ENCODE measurements at regions not wholly inside any gene's neighbourhood (a gene's known extent, or its start where the extent isn't known, plus 50 kb on each side); places are given as distances from the start of the nearest gene placed in this dataset.

- H3K4me3 ChIP-seq, result peak overlapping the region in 1 of 4 donors; percentile 41
- peaks cover 22 to 72% (median 30%) of the 10 kb centered on the region in 3 donors for H3K4me1 ChIP-seq
- DNase-seq, result peak; percentile 20
- no peaks in the 10 kb centered on the region for H3K27me3 ChIP-seq
- 13 to 16% methylated on average over 13 of the region's 13 CpGs for WGBS, 2 donors
- intact Hi-C loops (cut with DNase I), result no loop called here
- H3K9me3 ChIP-seq, result peaks cover 0 to 13% (median 3%) of the 10 kb centered on the region in 3 donors
- TF ChIP-seq, protein P1, sequence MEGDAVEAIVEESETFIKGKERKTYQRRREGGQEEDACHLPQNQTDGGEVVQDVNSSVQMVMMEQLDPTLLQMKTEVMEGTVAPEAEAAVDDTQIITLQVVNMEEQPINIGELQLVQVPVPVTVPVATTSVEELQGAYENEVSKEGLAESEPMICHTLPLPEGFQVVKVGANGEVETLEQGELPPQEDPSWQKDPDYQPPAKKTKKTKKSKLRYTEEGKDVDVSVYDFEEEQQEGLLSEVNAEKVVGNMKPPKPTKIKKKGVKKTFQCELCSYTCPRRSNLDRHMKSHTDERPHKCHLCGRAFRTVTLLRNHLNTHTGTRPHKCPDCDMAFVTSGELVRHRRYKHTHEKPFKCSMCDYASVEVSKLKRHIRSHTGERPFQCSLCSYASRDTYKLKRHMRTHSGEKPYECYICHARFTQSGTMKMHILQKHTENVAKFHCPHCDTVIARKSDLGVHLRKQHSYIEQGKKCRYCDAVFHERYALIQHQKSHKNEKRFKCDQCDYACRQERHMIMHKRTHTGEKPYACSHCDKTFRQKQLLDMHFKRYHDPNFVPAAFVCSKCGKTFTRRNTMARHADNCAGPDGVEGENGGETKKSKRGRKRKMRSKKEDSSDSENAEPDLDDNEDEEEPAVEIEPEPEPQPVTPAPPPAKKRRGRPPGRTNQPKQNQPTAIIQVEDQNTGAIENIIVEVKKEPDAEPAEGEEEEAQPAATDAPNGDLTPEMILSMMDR (IDR thresholded peaks at IDR 0.05), result peak in 3 of 6 experiments; percentile 28 to 54 (median 49)
- TF ChIP-seq POLR2A (IDR thresholded peaks at IDR 0.05), result no peak
- H3K36me3 ChIP-seq, result no peaks in the 10 kb centered on the region
- H3K27ac ChIP-seq, result peak overlapping the region; percentile 80 to 82 (median 80)
Measured at GRCh38 chr2:111698743-111699554, 185.0 kb downstream of the ANAPC1 start.

- H3K4me3 ChIP-seq, result no peak overlapping the region
- WGBS, 2 donors, result 86 to 93% methylated on average over 1 to 4 of the region's 4 CpGs
- intact Hi-C loops (cut with DNase I), result loop anchor here (10.0 kb wide), 1 partner anchor 586 kb away; no protein-coding TSS in a partner anchor
- DNase-seq, result no peak
- no peaks in the 10 kb centered on the region for H3K36me3 ChIP-seq
- peaks cover 37 to 83% (median 48%) of the 10 kb centered on the region in 3 donors for H3K4me1 ChIP-seq
- no peaks in the 10 kb centered on the region for H3K9me3 ChIP-seq
- H3K27me3 ChIP-seq, result no peaks in the 10 kb centered on the region
- H3K27ac ChIP-seq, result peak overlapping the region in 2 of 4 donors; percentile 86 to 87
- TF ChIP-seq, protein P1 (IDR thresholded peaks at IDR 0.05), result no peak
- TF ChIP-seq POLR2A (IDR thresholded peaks at IDR 0.05), result no peak
Measured at GRCh38 chr2:111701266-111701665, 182.7 kb downstream of the ANAPC1 start.

DNA sequence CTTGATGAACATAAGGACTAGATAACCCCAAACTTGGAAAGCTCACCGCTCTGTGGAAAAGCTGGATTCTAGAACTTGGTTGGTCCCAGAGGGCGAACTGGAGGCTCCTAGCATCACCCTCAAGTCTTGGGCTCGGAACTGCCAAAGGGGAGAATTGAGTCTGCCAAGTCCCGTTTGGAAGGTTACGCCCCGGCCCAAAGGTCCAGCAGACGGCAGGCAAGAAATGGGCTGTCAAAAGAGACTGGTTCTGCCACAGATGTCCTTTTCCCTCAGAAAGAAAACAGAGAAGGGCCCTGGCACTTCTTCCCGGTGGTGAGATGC lies 182.2 kb downstream of the ANAPC1 start:
- 85 to 89% methylated on average over 7 to 8 of the region's 8 CpGs for WGBS, 2 donors
- Histone ChIP-seq H3K36me3 (no peaks in the 10 kb centered on the region), H3K27ac (peak overlapping the region in 3 of 4 donors; percentile 38 to 87 (median 86)), H3K4me3 (no peak overlapping the region), H3K27me3 (no peaks in the 10 kb centered on the region), H3K9me3 (no peaks in the 10 kb centered on the region), H3K4me1 (peaks cover 42 to 88% (median 53%) of the 10 kb centered on the region in 3 donors)
- no peak for DNase-seq
- no peak for TF ChIP-seq POLR2A (IDR thresholded peaks at IDR 0.05)
- TF ChIP-seq, protein P1 (IDR thresholded peaks at IDR 0.05), result no peak
- intact Hi-C loops (cut with DNase I), result loop anchor here (10.0 kb wide), 1 partner anchor 587 kb away; no protein-coding TSS in a partner anchor

GRCh38 chr2:111702119-111702803 lies 181.7 kb downstream of the ANAPC1 start:
- peak overlapping the region in 3 of 4 donors; percentile 38 to 87 (median 86) for H3K27ac ChIP-seq
- intact Hi-C loops (cut with DNase I), result loop anchor here (10.0 kb wide), 1 partner anchor 587 kb away; no protein-coding TSS in a partner anchor
- no peaks in the 10 kb centered on the region for H3K9me3 ChIP-seq
- H3K4me1 ChIP-seq, result peaks cover 44 to 93% (median 56%) of the 10 kb centered on the region in 3 donors
- no peaks in the 10 kb centered on the region for H3K27me3 ChIP-seq
- 24% methylated on average over 4 to 9 of the region's 14 CpGs for WGBS, 2 donors
- peak overlapping the region in 1 of 4 donors; percentile 31 for H3K4me3 ChIP-seq
- DNase-seq, result no peak
- TF ChIP-seq POLR2A (IDR thresholded peaks at IDR 0.05), result no peak
- TF ChIP-seq, protein P1 (IDR thresholded peaks at IDR 0.05), result peak; percentile 47 to 86 (median 68)
- no peaks in the 10 kb centered on the region for H3K36me3 ChIP-seq

- no peak for DNase-seq
Measured at GRCh38 chr2:111702804-111703196, 181.2 kb downstream of the ANAPC1 start.

More at GRCh38 chr2:111702804-111703196, 181.2 kb downstream of the ANAPC1 start:
- H3K4me3 ChIP-seq, result no peak overlapping the region
- H3K27me3 ChIP-seq, result no peaks in the 10 kb centered on the region
- H3K36me3 ChIP-seq, result no peaks in the 10 kb centered on the region
- peak overlapping the region in 3 of 4 donors; percentile 38 to 87 (median 86) for H3K27ac ChIP-seq
- peaks cover 44 to 92% (median 56%) of the 10 kb centered on the region in 3 donors for H3K4me1 ChIP-seq
- 68 to 80% methylated on average over 6 to 7 of the region's 7 CpGs for WGBS, 2 donors
- TF ChIP-seq, protein P1 (IDR thresholded peaks at IDR 0.05), result no peak
- no peak for TF ChIP-seq POLR2A (IDR thresholded peaks at IDR 0.05)
- intact Hi-C loops (cut with DNase I), result loop anchor here (10.0 kb wide), 1 partner anchor 588 kb away; no protein-coding TSS in a partner anchor
- no peaks in the 10 kb centered on the region for H3K9me3 ChIP-seq

Data from esophagus squamous epithelium (tissue), 5 donors.